ENCODE measurements at regions not wholly inside any gene's neighbourhood (a gene's known extent, or its start where the extent isn't known, plus 50 kb on each side); places are given as distances from the start of the nearest gene placed in this dataset.

DNA sequence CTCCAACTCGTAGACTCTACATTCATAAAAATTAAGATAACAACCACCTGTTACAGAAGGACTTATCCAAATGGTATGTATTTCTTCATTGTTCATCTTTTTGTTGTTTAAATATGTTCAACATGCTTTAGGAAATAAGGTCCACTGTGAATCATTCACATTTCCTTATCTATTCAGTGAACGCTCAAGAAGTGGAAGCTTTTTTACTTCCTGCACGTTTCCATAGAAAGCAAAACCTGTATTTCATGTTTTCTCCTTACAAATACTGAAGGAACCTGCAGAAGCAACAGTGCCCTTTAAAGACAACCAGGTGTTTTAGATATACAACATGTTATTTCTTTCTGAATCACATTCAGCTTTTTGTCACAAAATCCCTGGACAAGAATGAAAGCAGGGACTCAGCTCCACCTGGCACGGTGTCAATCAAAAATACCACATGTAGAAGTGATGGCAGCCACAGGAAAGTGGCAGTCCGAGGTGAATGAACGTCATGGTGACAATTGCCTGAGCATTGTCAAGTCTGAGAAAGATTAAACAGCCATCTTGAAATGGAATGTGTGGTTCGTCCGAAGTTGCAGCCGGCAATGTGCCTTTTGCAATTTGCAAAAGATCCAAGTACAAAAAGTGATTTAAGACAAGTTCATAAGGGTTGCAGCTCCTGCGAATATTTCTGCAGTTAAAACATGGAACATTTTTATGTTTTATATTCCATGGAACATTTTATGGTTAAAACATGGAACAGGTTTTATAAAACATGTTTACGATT lies 66.7 kb upstream of the RIPOR2 start:
- Histone ChIP-seq H3K9me3 (no peaks in the 10 kb centered on the region), H3K4me3 (no peak overlapping the region), H3K36me3 (ENCODE audit: low read depth) (no peaks in the 10 kb centered on the region), H3K4me1 (ENCODE audit: low read depth) (peaks cover 16% of the 10 kb centered on the region)
- ATAC-seq: no peak
- TF ChIP-seq CTCF (IDR thresholded peaks at IDR 0.05): no peak
- intact Hi-C loops (cut with DNase I, micrococcal nuclease): no loop called here
- DNase-seq: peak in 1 of 3 donors; percentile 15

DNA sequence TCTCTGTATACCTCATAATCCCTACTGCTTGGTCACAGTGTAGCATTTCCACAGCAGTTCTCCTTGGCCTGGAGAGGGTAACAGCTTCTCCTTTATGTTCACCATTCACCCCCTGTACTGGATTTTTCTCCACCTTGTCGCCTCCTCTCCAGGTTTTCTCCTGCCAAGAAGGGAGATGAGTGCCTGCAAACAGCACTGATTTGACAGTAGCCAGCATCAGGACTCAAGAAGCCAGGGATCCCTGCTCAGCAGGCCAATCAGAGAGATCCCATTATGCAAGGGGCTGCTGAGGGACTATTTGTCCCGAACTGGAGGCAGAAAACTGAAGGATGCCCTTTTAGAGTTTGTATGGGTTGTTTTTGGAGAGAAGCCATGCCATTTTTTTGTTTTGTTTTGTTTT lies 68.6 kb upstream of the RIPOR2 start:
- DNase-seq (no peak), ATAC-seq (no peak)
- Histone ChIP-seq H3K9me3 (no peaks in the 10 kb centered on the region), H3K4me3 (no peak overlapping the region), H3K4me1 (ENCODE audit: low read depth) (peaks cover 18% of the 10 kb centered on the region), H3K36me3 (ENCODE audit: low read depth) (no peaks in the 10 kb centered on the region)
- TF ChIP-seq CTCF (IDR thresholded peaks at IDR 0.05): no peak
- intact Hi-C loops (cut with DNase I, micrococcal nuclease): no loop called here

DNA sequence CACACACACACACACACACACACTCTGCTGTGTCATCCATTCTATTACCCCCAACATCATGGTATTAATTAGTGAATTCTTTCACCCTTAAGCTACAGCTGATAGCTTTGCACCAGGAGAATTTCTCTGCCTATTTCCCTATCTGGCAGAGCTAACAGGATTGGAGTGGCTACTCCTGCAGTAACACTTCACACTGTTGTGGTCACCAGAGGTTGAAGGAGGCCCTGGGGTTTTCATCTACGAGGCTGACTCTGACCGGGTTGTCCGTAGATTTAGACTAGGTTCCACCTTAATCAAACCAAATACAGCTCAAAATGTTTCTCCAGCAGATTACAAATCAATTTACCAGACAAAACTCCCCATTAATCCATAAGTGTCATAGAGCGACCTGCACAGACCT lies 69.2 kb upstream of the RIPOR2 start:
- intact Hi-C loops (cut with DNase I, micrococcal nuclease): no loop called here
- Histone ChIP-seq H3K4me1 (ENCODE audit: low read depth) (peaks cover 18% of the 10 kb centered on the region), H3K4me3 (no peak overlapping the region), H3K36me3 (ENCODE audit: low read depth) (no peaks in the 10 kb centered on the region), H3K9me3 (no peaks in the 10 kb centered on the region)
- no peak for ATAC-seq
- TF ChIP-seq CTCF (IDR thresholded peaks at IDR 0.05): no peak
- DNase-seq: no peak

DNA sequence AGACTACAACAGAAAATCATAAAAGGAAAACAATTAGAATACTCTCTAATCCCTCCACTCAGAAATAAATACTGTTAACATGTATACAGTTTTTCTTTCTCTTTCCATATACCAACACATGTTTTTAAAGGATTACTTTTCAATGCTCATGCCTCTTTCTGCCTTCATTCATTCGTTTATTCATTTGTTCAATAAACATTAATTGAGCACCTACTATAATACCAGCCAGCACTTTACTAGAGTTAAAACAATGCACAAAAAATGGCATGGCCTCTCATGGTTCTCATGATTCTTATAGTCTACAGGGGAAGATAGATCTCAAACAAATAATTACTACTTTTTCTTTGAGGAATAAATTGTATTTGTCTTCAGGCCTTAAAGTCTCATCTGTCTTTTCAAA lies 70.3 kb upstream of the RIPOR2 start:
- no peaks in the 10 kb centered on the region for H3K9me3 ChIP-seq
- no peak for ATAC-seq
- TF ChIP-seq CTCF (IDR thresholded peaks at IDR 0.05): no peak
- H3K4me1 ChIP-seq (ENCODE audit: low read depth): peaks cover 18% of the 10 kb centered on the region
- no peaks in the 10 kb centered on the region for H3K36me3 ChIP-seq (ENCODE audit: low read depth)
- no peak overlapping the region for H3K4me3 ChIP-seq
- no peak for DNase-seq
- intact Hi-C loops (cut with DNase I, micrococcal nuclease): no loop called here

DNA sequence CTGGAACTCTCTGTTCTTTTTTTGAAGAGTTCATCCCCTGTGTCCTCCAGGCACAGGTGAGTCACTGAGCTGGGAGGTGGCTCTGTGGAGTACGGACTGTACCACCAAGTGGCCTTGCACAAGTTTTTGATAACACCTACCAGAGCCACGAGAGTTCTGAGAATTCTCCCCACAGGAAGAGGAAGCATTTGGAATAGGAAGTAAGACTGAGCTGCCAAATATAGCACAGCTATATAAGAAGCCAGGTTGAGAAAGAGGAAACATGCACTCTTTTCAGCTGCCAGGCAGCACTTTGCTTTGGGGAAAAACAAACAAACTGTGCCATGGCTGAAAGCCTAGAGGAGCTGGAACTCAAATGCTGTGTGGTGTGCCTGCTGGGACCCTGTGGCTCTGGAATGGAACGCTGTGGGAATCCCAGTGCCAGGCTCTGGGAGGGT lies 70.8 kb upstream of the RIPOR2 start:
- intact Hi-C loops (cut with DNase I, micrococcal nuclease): no loop called here
- Histone ChIP-seq H3K4me3 (no peak overlapping the region), H3K9me3 (no peaks in the 10 kb centered on the region), H3K4me1 (ENCODE audit: low read depth) (peaks cover 18% of the 10 kb centered on the region), H3K36me3 (ENCODE audit: low read depth) (no peaks in the 10 kb centered on the region)
- TF ChIP-seq CTCF (IDR thresholded peaks at IDR 0.05): no peak
- ATAC-seq (peak; percentile 98), DNase-seq (peak in 2 of 3 donors; percentile 28 to 65)

Data from mucosa of descending colon (tissue), 3 donors.